HT-29 (cell line): ENCODE measurements at regions not wholly inside any gene's neighbourhood (a gene's known extent, or its start where the extent isn't known, plus 50 kb on each side); places are given as distances from the start of the nearest gene placed in this dataset.
"Not testable (repeated sequence)": the region's sequence is repeated elsewhere in the genome, so short reads cannot be mapped to it uniquely, and the experiment has no call there.

Experiments used
- DNase-seq: peaks from one replicate; pipeline ENCODE4 v3.0.0-alpha.2; 2015; ENCODE audit warnings: low spot score

DNA sequence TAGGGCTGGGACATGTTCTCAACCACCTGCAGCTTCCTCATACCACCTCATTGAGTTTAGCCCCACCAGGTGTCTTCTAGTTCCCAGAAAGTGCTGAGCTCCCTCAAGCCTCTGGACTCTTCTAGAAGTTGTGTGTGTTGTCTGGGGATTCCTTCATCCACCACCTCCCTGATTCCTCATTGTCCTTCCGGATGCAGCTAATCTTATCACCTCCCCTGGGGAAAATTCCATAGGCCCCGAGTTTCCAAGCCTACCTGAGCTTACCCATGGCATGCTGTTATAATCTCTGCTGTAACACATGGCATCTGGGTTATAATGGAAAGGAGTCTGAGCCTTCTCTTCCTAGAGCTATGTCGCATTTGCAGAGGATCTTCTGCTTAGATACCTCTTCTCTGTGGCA lies 243.5 kb upstream of the SDK2 start:
- DNase-seq: no peak

DNA sequence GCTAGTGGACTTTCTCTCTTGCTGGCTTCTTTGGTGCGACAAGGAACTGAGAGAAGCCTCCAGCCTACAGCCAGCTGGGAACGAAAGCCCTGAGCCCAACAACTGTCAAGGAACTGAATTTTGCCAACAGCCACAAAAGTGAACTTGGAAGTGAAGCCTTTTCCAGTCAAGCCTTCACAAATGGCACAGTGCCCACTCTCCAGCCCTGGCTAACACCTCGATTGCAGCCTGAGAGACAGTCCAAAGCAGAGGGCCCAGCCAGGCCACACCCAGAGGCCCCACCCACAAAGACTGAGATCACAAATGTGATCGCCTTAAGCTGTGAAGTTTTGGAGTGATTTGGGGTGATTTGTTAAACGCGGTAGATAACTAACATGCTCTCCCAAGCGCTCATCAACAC lies 244.6 kb upstream of the SDK2 start:
- no peak for DNase-seq

DNA sequence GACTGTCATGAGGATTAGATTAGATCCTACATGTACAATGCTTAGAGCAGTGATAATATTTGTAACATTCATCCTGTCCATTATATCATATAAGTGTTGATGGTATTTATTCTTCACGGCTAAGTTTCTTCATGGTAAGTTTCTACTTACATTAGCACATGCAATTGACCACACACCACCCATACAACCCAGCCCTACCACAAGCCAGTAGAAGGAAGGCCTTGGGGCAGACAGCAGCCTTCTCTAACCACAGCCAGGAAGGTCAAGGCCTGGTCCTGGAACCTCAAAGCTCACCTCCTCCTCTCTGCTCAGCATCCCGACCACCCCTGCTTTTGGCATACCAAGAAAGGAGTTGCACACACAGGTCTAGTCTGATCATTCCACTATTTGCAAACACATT lies 245.2 kb upstream of the SDK2 start:
- DNase-seq: no peak

DNA sequence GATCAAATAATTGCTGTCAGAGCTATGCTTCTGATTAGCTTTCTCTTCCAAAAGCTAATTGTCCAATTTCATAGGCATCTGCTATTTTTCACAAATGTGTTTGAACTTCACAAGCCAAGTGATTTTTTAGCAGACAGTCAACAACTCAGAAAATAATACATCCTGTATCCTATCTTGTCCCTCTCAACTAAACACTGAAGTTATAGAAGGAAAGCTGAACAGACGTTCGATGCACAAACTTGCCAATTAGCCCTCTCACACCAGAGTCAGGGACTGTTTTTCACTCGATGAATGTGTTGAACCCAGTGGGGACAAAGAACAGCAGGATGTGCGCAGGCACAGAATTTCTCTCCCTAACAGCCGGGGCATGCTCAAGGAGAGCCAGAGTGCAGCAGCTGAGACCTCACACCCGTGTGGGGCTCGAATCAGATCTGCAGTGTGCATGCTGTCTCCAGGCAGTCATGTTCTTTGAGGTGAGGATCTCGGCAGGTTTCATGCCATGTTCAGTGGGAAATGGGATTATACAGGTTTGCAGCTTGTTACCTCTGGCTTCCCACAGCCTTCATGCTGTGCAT lies 246.7 kb upstream of the SDK2 start:
- DNase-seq: no peak

DNA sequence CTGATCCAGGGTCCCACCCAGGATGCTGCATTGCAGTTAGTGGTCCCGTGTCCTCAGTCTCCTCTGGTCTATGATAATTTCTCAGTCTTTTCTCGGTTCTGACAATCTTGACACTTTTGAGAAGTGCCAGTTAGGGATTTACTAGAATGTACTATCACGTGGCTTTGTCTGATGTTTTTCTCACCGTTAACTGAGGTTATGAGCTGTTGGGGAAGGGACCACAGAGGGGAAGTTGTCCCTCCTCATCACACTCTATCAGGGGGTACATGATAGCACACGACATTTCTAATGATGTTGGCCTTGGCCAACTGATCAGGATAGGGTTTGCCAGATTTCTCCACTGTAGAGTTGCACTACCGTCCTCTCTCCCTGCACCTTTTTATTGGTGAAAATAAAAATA lies 250.9 kb upstream of the SDK2 start:
- DNase-seq: no peak

DNA sequence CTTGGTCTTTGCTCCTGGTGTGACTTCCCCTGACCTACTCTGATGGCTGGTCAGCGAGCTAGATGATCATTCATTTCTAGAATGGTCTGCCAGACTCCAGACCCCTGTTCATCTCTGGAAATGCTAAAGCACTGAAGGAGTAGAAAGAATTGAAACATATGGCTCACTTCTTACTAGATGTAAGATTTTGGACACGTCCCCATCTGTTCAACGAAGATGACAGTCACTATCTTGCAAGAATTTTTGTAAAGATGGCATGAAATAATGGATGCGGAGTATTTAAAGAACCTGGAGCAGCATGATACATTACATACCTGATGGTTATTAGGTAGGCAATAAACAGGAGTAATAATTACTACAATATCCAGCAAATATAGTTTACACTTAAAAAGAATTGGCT lies 252.7 kb upstream of the SDK2 start:
- DNase-seq: no peak

DNA sequence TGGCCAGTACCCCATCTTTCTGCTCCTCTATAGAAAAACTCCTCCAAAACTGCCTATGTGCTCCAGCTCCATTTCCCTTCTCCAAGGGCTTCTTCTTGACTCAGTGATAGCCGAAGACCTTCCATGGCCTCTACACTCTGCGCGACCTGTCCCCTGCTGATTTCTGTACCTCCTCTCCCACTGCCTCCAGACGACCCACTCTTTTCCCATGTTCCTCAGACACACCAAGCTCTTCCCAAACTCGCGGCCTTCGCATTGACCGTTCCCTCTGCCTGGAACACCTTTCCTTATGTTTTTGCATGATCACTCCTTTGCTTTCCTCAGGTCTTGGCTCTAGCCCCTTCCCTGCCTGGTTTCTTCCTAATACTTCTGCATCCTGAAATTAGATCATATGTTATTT lies 255.6 kb upstream of the SDK2 start:
- DNase-seq: no peak

DNA sequence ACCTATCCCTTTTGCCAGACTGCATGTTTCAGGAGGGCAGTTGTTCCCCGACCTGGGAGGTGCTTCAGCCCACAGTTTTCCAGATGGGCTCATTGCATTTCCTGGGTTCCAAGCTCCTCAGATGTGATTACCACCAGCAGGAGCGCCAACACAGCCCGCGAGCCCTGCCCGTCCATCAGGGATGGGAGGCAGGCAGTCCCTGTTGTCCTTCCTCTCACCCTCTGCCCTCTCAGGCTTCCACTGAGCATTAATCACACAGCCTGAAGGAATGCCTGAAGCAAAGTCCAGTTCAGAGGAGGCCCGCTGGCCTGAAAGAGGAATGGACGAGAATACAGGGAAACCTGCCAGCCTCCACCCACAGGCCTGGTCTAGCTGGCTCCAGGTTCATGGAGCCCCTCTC lies 256.3 kb upstream of the SDK2 start:
- DNase-seq: no peak

DNA sequence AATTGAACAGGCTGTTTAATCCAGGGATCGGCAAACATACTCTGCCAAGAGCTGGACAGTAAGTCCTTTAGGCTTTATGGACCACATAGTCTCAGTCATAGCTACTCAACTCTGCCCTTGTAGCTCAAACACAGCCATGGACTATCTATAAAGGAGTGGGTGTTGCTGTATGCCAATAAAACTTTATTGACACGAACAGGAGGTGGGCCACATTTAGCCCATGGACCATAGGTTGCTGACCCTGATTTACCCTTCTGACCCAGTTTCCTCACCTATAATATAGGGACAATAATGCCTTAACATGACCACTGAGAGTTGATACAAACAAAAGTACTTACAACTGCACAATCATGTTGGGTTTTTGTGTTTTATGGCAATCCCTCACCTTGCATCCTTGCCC lies 257.0 kb upstream of the SDK2 start:
- DNase-seq: no peak

DNA sequence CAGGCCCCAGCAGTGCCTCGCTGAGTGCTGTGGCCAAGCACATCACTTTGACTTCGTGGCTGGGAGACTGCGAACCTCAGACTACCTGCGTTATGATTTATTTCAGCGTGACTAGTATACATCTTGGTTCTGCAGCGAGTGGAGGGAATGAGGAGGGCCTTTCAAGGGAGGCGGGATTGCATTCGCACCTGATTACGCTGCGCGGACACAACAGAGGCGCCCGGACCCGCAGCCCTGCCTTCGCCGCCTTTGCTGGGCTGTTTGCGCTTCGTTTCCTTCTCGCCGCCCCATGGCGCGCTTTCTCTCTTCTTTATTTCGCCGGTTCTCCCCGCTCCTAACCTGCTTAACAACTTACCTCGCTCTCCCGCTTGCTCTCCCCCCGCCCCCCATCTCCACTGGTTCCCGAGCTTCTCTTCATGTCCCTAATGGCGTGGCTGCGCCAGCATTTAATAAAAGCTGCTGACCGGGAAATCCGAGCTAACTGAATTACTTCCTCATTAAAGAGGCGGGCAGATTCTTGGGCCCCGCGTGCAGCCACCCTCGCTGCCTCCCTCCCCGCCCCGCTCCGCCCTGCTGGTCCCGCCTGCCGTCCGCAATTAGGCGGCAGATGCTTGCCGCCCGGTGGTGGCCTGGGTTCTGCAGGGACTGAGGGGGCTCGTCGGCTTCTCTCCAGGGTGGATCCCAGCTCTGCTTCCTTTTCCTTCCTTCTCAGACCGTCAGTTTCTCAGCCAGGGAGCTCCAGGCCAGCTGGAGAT lies 257.6 kb upstream of the SDK2 start:
- DNase-seq: peak; percentile 71

DNA sequence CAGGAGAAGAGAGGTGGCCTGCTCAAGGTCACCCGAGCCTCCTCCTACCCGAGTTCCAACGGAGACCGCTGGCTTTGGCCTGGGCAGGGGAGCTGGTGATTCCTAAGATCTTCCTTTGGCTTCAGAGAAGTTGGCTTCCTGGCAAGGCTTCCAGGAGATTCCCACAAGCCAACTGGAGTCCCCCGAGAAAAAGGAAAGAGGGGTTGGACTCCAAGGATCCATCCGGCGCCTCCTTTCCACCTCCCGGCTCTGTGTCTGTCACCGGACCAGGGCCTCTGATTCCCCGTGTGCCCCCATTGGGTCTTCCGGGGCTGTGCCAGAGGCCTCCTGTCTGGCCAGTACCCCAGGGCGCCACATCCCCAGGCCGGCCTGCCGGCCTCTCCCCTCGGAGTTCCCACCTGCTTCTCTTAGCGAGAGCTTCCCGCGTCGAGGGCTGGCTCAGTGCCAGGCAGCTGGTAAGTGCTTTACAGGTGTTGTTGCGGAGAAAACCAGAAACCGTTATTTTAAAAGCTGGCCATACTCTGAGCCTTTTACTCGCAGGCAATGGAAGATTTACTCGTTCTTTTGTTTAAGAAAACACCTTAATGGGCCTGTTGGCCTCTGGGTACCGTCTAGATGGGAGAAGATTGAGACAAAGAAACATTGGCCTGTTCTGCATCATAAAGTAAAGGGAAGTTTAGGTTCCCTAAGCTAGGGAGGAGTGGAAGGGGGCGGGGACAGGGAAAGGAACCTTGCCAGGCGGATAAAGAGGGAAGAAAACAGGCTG lies 258.4 kb upstream of the SDK2 start:
- DNase-seq: no peak

DNA sequence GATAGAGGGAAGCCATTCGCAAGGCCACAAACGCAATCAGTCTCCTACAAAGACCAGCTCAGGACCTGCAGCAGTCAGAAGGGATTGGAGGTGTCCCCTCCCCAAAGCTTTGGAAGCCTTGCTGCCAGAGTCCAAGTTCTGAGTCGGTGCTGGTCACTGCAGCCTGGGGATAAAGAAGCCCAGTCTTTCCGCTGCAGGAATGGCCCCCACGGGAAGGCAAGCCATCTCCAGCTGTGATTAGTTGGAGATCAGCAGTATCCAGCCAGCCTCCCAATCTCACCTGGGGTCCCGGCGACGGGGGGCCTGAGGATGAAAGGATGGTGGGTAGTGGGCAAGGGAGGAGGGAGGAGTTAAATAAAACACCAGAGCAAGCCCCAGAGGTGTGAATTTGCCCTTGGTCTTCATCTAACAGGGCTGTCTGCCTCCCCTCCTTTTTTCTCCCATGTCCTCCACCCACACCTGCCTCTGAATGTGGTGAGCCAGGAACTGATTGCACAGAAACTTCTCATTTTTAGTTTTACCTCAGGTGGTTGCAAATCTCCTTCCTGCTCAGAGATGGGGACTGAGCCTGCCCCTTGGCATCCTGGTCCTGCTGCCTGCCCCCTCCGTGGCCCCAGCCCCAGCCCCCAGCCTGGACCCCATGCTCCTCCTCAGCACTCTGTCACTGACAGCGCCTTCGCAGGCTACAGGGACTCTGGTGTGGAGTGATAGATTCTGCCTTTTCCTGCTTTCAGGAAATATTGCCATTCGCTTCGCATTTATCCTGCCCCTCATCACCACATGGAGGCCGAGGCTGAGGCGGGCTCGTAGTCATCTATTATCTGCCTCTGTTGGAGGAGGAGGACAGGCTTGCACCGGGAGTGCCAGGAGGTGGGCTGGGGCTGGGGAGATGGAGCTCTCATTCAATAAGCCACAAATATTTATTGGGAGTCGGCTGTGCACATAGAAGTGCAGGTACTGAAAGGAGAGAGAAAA lies 262.9 kb upstream of the SDK2 start:
- DNase-seq: no peak

DNA sequence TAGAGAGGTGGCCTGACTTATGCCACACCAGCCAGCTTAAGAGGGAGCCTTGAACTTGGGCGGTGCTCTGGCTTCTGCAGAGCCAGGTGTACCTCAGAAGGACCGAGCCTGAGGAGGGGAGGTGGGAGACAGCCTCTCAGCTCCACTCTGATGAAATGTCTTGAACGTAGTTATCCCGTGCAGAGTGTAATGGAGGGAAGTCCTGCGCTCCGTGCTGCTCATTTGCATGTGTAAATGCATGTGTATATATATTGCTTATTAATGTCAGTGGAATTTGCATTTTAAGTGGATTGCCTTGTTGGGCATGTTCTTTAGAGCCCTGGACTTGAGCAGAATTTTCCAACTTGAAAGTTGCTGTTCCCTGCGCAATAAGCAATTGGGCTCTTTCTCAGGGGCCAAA lies 264.9 kb upstream of the SDK2 start:
- DNase-seq: no peak

DNA sequence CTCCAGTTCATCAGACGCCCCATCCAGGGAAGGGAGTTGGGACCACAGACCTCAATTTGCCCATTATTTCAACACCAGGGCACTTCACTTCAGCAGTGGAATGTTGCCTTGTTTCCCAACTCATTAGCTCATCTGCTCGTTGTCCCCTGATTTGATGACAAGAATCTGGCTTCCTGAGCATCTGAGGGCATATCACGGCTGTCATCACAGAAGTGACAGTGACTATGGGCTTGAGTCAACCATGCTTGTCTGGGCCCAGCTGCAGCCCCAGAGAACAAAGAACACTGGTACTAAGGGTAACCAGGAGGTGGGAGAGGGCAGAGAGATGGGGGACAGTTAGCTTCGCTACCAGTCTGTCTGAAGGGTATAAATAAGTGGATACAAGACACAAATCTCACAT lies 266.0 kb upstream of the SDK2 start:
- DNase-seq: no peak

DNA sequence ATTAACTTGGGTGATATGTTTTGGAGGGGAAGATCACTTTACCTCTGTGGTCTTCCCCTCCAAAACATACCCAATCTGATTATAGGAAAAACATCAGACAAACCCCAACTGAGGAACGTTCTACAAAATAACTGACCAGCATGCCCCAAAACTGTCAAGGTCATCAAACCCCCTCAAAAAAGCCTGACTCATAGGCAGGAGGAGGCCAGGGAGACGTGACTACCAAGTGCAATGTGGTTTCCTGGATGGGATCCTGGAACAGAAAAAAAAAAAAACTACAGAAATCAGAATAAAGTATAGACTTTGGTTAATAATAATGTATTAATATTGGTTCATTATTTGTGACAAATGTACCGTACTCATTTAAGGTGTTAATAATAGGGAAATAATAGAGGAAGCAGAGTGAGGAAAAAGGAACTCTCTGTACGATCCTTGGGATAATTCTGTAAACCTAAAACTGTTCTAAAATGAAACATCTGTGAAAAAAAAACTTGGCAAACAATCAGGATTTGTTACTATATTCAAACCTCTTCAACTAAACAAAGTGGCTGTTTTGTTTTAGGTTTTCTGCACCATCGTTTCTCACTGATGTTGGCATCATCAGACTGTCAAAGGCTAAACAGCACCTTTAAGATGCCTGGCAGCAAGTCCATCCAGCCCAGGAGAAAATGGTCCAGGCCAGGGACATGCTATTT lies 266.7 kb upstream of the SDK2 start:
- no peak for DNase-seq

DNA sequence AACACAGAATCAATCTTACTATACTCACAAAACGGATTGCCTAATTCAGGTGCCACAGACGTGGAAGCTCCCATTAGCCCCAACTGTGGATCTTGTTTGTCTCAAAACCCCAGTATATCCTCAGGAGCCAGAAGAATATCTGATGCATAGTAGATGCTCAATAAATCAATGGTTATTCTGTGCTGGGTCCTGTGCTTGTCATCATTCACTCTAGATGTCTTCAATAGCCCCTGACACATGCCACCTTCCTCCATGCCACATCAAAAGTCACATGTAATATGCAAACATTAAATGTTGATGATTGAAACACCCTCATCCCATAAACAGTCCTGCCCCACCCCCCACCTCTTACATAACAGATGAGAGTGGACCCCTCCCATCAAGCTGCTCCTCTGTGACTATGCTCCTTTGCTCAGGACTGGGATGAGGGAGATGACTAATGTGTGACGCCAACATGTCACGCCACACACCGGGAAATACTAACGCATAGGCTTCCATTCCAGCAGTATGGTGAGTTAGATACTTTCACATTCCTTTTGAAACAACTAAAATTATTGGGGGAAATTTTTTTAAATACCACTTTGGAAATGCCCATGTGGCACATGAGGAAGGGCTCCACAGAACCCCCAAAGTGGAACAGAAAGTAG lies 267.6 kb upstream of the SDK2 start:
- DNase-seq: no peak

DNA sequence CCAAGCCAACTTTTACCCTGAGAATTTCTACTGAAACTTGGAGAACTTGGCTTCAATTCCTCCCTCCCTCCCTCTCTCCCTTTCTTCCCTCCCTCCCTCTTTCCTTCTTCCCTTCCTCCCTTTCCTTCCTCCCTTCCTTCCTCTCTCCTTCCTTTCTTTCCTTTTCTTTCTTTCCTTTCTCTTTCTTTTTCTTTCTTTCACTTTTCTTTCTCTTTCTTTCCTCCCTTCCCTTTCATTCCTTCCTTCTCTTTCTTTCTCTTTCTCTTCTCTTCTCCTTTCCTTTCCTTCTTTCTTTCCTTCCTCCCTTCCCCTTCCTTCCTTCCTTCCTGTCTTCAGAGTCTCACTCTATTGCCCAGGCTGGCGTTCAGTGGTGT lies 268.1 kb upstream of the SDK2 start:
- no peak for DNase-seq

DNA sequence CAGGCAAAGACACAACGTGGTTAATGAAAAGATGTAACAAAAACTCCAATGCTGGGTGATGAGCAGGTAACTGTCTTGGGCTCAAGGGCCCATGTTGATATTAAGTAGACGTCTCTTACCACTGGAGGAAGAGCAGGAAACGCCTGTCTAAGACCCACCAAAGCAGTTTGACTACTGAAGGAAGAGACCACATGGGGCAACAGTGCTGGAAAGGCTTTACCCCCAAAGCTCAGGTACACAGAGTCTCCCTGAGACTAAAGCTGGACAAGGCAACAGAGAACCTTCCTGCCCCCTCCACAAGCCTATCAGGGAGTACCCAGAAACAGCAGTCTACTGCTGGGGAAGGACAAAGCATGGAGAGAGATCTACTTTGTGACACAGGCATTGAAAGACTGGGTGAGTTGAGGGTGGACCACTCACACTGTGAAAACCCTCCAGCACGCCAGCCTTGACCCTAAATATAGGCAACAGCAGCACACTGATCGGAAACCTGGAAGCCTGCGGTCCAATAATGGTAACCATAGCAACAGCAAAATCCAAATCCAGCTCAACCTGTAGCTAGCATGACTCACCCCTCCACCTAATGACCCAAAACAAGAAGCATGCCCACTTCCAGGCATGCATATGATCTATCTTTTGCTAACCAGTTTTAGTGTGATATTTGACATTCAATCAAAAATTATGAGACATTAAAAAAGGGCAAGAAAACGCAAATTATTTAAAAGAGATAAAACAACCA lies 270.5 kb upstream of the SDK2 start:
- DNase-seq: no peak

DNA sequence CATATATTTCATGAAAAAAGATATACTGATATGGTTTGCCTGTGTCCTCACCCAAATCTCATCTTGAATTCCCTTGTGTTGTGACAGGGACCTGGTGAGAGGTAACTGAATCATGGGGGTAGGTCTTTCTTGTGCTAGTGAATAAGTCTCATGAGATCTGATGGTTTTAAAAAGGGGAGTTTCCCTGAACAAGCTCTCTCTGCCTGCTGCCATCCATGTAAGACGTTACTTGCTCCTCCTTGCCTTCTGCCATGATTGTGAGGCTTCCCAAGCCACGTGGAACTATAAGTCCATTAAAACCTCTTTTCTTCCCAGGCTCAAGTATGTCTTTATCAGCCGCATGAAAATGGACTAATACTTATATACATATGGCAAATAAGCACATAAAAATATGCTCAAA lies 274.8 kb upstream of the SDK2 start:
- DNase-seq: not testable (repeated sequence)

DNA sequence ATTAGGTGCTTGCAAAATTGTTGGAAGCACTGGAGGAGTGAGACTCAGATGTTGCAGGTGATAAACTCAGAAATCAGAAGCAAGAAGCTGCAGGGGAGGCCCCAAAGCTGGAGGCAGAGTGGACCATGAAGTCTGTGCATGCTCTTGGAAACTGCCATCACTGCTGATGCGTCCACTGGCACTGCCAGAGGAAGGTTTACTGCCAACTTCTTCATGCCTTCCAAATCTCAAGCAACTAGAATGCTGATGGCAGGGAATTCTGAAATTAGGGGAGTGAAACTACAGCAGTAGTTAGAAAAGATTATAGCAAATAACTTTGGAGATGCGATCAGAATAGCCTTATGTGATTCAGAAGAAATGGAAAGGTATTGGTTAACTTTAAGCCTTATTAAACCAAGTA lies 277.1 kb upstream of the SDK2 start:
- DNase-seq: no peak
